PC-3 (cell line): ENCODE measurements at regions not wholly inside any gene's neighbourhood (a gene's known extent, or its start where the extent isn't known, plus 50 kb on each side); places are given as distances from the start of the nearest gene placed in this dataset.

ENCODE experiments used
- ATAC-seq: fragments of 200-7000 bp; cut with Tn5 transposase; 2 replicates; pipeline ENCODE4 v1.9.1; 2020; ENCODE audit warnings: mild to moderate bottlenecking, moderate library complexity
- BruUV-seq: library from RNA; stranded (reverse); fragments of 400-500 nt; replicated peaks from 2 replicates; lab custom pipeline; 2021; lab: Mats Ljungman, UMichigan
- CTCF ChIA-PET: fragments of 300-600 bp; sonication (Branson Sonifier 250); formaldehyde crosslinking; loops from one replicate; lab custom pipeline; 2022; ENCODE audit warnings: antibody characterized with exemption; lab: Charles Lee
- POLR2A ChIA-PET: fragments of 300-600 bp; sonication (Branson Sonifier 250); formaldehyde crosslinking; loops from one replicate; lab custom pipeline; 2022; ENCODE audit warnings: antibody characterized with exemption; ENCODE audit not compliant: unreplicated experiment; lab: Charles Lee
- DNase-seq: peaks from one replicate; pipeline ENCODE4 v3.0.0-alpha.2; 2015
- H2AFZ ChIP-seq: fragments of 300-600 bp; sonication (generic); 2 replicates; pipeline ENCODE4 v1.6.0; 2016; ENCODE audit warnings: antibody characterized with exemption, low read length
- H3F3A ChIP-seq: fragments of 300-600 bp; sonication (generic); one replicate; pipeline ENCODE4 v1.6.0; 2017; ENCODE audit warnings: antibody characterized with exemption, low read length, control low read depth, mild to moderate bottlenecking; ENCODE audit not compliant: unreplicated experiment
- H3K27ac ChIP-seq: fragments of 300-600 bp; sonication (generic); 2 replicates; pipeline ENCODE4 v1.5.1; 2016; ENCODE audit warnings: mild to moderate bottlenecking, low read length
- H3K27me3 ChIP-seq: fragments of 300-600 bp; sonication (generic); 2 replicates; pipeline ENCODE4 v1.6.1; 2016; ENCODE audit warnings: low read length, mixed read lengths
- H3K36me3 ChIP-seq: fragments of 300-600 bp; sonication (generic); 2 replicates; pipeline ENCODE4 v1.6.1; 2016; ENCODE audit warnings: low read depth, mixed run types, low read length, mixed read lengths
- H3K4me1 ChIP-seq: fragments of 300-600 bp; sonication (generic); 2 replicates; pipeline ENCODE4 v1.5.1; 2016; ENCODE audit warnings: low read length; ENCODE audit not compliant: insufficient read depth
- H3K4me2 ChIP-seq: fragments of 300-600 bp; sonication (generic); 2 replicates; pipeline ENCODE4 v1.6.0; 2016; ENCODE audit warnings: low read length
- H3K4me3 ChIP-seq: fragments of 300-600 bp; sonication (generic); 2 replicates; pipeline ENCODE4 v1.5.1; 2016; ENCODE audit warnings: mild to moderate bottlenecking, low read length, mixed read lengths
- H3K79me2 ChIP-seq: fragments of 300-600 bp; sonication (generic); 2 replicates; pipeline ENCODE4 v1.6.1; 2017; ENCODE audit warnings: low read length, mixed read lengths
- H3K9ac ChIP-seq: fragments of 300-600 bp; sonication (generic); 2 replicates; pipeline ENCODE4 v1.6.0; 2016; ENCODE audit warnings: mild to moderate bottlenecking, low read length
- H3K9me2 ChIP-seq: fragments of 300-600 bp; sonication (generic); replicated peaks from 2 replicates; pipeline ENCODE4 v1.6.1; 2016; ENCODE audit warnings: mixed run types, low read length, mixed read lengths
- H3K9me3 ChIP-seq: fragments of 300-600 bp; sonication (generic); 2 replicates; pipeline ENCODE4 v1.6.1; 2016; ENCODE audit warnings: low read length, mixed read lengths
- H4K20me1 ChIP-seq: fragments of 300-600 bp; sonication (generic); 2 replicates; pipeline ENCODE4 v1.6.1; 2016; ENCODE audit warnings: low read length, mixed read lengths
- EZH2 ChIP-seq: fragments of 300-600 bp; sonication (generic); IDR thresholded peaks from one replicate; pipeline ENCODE4 v1.6.1; 2017; ENCODE audit warnings: antibody characterized with exemption, mild to moderate bottlenecking, low read length; ENCODE audit not compliant: unreplicated experiment
- EZH2phosphoT487 ChIP-seq: fragments of 300-600 bp; sonication (generic); IDR thresholded peaks from 2 replicates; pipeline ENCODE4 v1.6.1; 2018; ENCODE audit warnings: mild to moderate bottlenecking, antibody characterized with exemption, low read length, borderline replicate concordance
- intact Hi-C: fragments of 100-400 bp; cut with micrococcal nuclease; formaldehyde crosslinking; loops from 2 replicates; pipeline ENCODE4 v1.9.0; 2023
- TF ChIP-seq, protein P1 (sequence below): fragments of 300-600 bp; sonication (generic); conservative IDR thresholded peaks from 2 replicates; pipeline ENCODE4 v1.5.1; 2017; ENCODE audit warnings: antibody characterized with exemption, low read depth, mild to moderate bottlenecking, low read length

DNA sequence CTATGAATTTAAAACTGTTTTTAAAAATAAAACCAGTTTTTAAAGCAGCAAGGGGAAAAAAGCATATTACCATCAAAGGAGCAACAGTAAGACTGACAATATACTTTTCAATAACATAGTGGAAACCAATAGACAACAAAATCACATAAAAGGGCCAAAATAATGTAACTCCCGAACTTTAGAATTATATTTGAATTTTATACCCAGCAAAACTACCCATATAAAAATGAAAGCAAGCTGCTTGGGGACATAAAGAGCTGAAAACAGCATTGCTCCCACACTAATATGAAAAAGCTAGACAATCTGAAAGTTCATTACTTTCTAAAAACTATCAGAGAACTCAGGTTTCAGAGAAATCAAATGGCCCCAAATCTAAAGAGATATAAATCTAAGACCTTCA, 199.4 kb upstream of the ARID1B start:
- Histone ChIP-seq H4K20me1 (no peaks in the 10 kb centered on the region), H3K36me3 (no peaks in the 10 kb centered on the region), H2AFZ (no peak overlapping the region), H3K27ac (no peak overlapping the region), H3K4me3 (no peak overlapping the region), H3K4me1 (no peaks in the 10 kb centered on the region), H3K79me2 (no peaks in the 10 kb centered on the region), H3K9me3 (no peaks in the 10 kb centered on the region; the same call in 1 of the 2 replicates), H3K4me2 (no peak overlapping the region), H3K9me2 (no peaks in the 10 kb centered on the region), H3K27me3 (no peaks in the 10 kb centered on the region), H3F3A (no peaks in the 10 kb centered on the region), H3K9ac (no peak overlapping the region)
- BruUV-seq: no TSS peak
- intact Hi-C loops: no loop called here
- ATAC-seq (no peak), DNase-seq (no peak)
- ChIA-PET CTCF (no interaction called here), POLR2A (no interaction called here)
- TF ChIP-seq, protein P1, sequence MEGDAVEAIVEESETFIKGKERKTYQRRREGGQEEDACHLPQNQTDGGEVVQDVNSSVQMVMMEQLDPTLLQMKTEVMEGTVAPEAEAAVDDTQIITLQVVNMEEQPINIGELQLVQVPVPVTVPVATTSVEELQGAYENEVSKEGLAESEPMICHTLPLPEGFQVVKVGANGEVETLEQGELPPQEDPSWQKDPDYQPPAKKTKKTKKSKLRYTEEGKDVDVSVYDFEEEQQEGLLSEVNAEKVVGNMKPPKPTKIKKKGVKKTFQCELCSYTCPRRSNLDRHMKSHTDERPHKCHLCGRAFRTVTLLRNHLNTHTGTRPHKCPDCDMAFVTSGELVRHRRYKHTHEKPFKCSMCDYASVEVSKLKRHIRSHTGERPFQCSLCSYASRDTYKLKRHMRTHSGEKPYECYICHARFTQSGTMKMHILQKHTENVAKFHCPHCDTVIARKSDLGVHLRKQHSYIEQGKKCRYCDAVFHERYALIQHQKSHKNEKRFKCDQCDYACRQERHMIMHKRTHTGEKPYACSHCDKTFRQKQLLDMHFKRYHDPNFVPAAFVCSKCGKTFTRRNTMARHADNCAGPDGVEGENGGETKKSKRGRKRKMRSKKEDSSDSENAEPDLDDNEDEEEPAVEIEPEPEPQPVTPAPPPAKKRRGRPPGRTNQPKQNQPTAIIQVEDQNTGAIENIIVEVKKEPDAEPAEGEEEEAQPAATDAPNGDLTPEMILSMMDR: no peak
- TF ChIP-seq EZH2 (no peak), EZH2phosphoT487 (no peak)

DNA sequence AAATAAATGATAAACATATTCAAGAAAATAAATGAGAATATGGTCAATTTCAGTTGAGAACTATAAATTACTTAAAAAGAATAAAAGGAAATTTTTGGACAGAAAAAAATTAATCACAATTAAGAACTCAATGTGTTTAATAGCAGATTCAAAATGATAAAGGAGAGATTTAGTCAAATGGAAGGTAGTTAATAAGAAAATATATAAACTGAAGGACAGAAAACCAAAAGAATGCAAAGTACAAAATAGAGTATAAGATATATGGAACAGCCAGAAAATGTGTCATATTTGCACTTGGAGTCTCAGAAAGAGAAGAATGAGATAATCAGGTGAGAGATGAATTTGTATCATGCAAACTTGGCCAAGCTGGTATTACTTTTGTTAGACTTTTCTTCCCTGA, 201.8 kb upstream of the ARID1B start:
- H3K9ac ChIP-seq: no peak overlapping the region
- ATAC-seq (no peak), DNase-seq (no peak)
- H4K20me1 ChIP-seq: no peaks in the 10 kb centered on the region
- ChIA-PET CTCF (no interaction called here), POLR2A (no interaction called here)
- no peak for TF ChIP-seq EZH2
- no peak for TF ChIP-seq EZH2phosphoT487
- TF ChIP-seq, protein P1: no peak
- H2AFZ ChIP-seq: no peak overlapping the region
- H3K9me3 ChIP-seq: no peaks in the 10 kb centered on the region; the same call in 1 of the 2 replicates
- intact Hi-C loops: no loop called here
- no peaks in the 10 kb centered on the region for H3K79me2 ChIP-seq
- H3K36me3 ChIP-seq: no peaks in the 10 kb centered on the region
- no peaks in the 10 kb centered on the region for H3F3A ChIP-seq
- no peaks in the 10 kb centered on the region for H3K9me2 ChIP-seq
- H3K4me2 ChIP-seq: no peak overlapping the region
- no TSS peak for BruUV-seq
- no peaks in the 10 kb centered on the region for H3K4me1 ChIP-seq
- no peak overlapping the region for H3K4me3 ChIP-seq
- no peaks in the 10 kb centered on the region for H3K27me3 ChIP-seq
- H3K27ac ChIP-seq: no peak overlapping the region

DNA sequence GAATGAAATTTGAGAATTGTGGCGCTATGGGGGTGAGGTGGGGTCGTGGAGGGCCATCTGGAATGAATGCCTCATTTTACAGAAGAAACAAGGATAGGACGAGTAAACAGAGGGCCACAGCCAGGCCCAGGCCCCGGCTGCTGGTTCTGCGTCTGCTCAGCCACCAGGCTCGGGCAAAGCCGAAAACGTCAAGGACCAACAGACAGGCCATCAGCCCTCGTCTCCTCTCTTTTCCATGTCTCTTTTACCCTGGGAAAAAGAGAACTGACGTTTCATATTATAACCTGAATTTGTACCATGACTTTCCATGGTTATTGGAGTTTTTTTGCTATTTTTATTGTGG, 212.4 kb upstream of the ARID1B start:
- Histone ChIP-seq H3F3A (no peaks in the 10 kb centered on the region), H3K9me2 (no peaks in the 10 kb centered on the region), H3K9ac (no peak overlapping the region), H4K20me1 (no peaks in the 10 kb centered on the region), H3K27ac (no peak overlapping the region), H3K4me3 (no peak overlapping the region), H3K79me2 (no peaks in the 10 kb centered on the region), H3K27me3 (no peaks in the 10 kb centered on the region), H3K4me1 (no peaks in the 10 kb centered on the region), H3K36me3 (no peaks in the 10 kb centered on the region), H3K4me2 (no peak overlapping the region), H2AFZ (no peak overlapping the region), H3K9me3 (no peaks in the 10 kb centered on the region)
- ChIA-PET POLR2A (no interaction called here), CTCF (interaction anchor here (0.6 to 1.2 kb wide), 4 partner anchors 123 to 1235 kb away, joined by 3 to 4 read pairs (median 3); no protein-coding TSS in a partner anchor)
- no peak for DNase-seq
- BruUV-seq: no TSS peak
- intact Hi-C loops: loop anchor here (1.0 to 5.0 kb wide), 3 partner anchors 98 to 213 kb away; partner anchors contain the start of gene ARID1B
- ATAC-seq: no peak
- TF ChIP-seq, protein P1: no peak
- TF ChIP-seq EZH2phosphoT487 (no peak), EZH2 (no peak)
